ENCODE measurements at regions not wholly inside any gene's neighbourhood (a gene's known extent, or its start where the extent isn't known, plus 50 kb on each side); places are given as distances from the start of the nearest gene placed in this dataset.

DNA sequence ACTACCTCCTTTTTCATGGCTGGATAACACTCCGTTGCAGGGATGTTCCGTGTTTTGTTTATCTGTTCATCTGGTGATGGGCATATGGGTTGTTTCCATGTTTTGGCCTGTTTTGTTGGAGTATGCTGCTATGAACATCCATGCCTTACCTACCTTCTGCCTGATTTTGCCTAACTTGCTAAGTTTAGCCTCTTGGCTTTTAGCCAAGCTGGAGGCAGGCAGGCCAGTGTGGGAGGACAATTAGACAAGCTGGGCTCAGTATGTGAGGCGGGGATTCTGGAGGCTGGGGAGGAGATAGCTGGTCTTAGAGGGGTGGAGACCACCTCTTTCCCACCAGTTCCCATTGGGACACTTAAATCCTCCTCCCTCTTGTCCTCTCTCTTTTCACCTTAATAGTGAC lies 98.4 kb upstream of the WNT4 start:
- TF ChIP-seq, protein P1, sequence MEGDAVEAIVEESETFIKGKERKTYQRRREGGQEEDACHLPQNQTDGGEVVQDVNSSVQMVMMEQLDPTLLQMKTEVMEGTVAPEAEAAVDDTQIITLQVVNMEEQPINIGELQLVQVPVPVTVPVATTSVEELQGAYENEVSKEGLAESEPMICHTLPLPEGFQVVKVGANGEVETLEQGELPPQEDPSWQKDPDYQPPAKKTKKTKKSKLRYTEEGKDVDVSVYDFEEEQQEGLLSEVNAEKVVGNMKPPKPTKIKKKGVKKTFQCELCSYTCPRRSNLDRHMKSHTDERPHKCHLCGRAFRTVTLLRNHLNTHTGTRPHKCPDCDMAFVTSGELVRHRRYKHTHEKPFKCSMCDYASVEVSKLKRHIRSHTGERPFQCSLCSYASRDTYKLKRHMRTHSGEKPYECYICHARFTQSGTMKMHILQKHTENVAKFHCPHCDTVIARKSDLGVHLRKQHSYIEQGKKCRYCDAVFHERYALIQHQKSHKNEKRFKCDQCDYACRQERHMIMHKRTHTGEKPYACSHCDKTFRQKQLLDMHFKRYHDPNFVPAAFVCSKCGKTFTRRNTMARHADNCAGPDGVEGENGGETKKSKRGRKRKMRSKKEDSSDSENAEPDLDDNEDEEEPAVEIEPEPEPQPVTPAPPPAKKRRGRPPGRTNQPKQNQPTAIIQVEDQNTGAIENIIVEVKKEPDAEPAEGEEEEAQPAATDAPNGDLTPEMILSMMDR (IDR thresholded peaks at IDR 0.05), result no peak
- TF ChIP-seq POLR2A (IDR thresholded peaks at IDR 0.05), result no peak
